HG03139 (cell line): ENCODE measurements at regions not wholly inside any gene's neighbourhood (a gene's known extent, or its start where the extent isn't known, plus 50 kb on each side); places are given as distances from the start of the nearest gene placed in this dataset.

Experiments
- ATAC-seq: cut with Tn5 transposase; IDR thresholded peaks from one replicate; pipeline ENCODE4 v1.9.1; 2021; ENCODE audit not compliant: unreplicated experiment

DNA sequence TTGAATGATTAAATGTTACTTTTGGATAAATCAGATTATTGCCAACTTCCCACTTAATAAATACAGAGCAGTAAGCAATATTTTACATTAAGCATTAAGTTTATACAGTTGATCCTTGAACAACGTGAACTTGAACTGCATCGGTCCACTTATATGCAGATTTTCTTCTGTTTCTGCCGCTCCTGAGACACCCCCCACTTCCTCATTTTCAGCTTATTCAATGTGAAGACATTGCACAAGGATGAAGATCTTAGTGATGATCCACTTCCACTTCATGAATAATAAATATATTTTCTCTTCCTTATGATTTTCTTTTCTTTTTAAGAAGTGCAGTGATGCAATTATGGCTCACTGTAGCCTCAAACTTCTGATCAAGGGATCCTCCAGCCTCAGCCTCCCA lies 167.2 kb downstream of the LINC00237 start:
- no peak for ATAC-seq

DNA sequence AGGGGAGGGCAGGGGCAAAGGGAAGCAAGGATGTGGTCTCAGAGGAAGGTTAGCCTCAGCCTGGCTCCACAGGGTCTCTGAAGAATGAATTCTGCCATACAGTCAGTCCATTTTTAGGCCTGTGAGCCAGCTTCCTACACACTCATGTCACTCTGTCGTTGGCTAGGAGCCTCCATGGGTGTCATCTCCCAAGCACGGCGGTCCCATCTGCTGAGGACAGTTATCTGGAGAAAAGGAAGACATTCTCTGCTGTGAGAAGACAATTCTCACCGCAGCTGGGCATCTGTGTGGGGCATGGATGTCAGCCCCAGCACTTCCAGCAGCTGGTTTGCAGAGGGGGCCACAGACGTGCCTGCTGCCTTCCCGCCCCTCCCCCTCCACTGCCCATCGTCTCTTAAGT lies 167.6 kb downstream of the LINC00237 start:
- no peak for ATAC-seq

DNA sequence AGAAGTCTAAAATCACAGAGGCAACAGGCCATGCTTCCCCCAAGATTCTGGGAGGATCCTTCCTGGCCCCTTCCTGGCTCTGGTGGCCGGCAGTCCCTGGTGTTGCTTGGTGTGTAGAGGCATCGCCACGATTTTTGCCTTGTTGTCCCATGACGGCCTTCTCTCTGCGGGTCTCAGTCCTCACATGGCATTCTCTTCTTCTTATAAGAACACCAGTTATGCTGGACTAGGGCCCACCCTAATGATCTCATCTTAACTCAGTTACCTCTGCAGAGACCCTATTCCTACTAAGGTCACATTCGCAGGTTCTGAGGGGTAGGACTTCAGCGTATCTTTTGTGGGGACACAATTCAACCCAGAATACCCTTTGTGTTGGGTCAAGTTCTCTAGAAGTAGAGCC lies 168.0 kb downstream of the LINC00237 start:
- no peak for ATAC-seq

DNA sequence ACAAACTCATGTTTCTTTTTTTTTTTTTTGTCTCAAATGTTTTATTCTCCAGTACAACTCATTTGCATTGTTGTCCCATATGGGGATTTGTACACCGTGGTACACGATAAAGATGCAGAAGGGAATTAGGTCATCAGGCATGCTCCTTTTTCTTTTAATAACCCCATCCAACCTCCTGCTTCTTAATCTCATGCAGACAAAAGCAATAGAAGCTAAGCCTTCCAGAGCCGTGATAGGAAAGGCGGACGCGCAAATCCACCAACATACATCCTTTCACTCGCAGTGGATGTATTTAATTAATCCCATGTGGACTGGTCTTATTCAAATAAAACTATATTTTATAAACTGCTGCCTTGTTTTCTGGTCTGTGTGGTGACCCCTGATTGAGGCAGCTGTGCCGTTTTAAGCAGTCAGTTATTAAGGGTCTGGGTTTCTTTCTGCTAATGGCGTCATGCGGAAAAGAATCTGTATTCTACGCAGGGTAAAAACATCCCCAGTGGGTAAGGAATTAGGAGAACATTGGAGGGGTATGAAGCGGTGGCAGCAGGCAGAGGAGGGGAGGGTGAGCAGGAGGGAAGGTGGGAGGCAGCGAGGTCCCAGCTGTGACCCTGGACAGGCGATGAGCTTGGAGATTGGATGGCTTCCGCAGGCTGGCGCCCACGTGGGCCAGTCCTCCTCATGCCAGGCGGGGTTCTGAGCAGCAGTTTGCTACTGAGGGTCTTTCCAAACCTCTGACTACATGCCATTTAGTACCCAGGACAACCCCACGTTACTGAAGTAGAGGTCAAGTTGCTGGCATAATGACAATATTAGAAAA lies 172.8 kb downstream of the LINC00237 start:
- no peak for ATAC-seq

DNA sequence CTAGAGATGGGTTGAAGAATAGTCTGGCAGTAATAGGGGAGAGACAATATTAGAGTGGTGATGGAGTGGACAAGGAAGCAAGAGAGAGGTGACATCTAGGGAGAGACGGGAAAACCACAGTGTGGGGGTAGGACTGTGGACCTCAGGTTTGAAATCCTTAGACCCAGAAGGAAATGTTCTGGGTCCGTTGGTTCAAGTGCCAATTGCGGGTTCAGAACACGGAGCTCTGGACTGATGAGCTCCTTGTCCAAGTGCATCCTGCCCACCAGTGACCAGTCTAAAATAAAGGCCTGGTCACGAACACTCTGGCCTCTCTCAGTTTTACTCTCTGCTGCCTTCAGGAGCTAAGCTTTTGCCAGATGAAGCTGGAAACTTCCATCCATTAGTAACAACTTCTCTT lies 174.0 kb downstream of the LINC00237 start:
- no peak for ATAC-seq

DNA sequence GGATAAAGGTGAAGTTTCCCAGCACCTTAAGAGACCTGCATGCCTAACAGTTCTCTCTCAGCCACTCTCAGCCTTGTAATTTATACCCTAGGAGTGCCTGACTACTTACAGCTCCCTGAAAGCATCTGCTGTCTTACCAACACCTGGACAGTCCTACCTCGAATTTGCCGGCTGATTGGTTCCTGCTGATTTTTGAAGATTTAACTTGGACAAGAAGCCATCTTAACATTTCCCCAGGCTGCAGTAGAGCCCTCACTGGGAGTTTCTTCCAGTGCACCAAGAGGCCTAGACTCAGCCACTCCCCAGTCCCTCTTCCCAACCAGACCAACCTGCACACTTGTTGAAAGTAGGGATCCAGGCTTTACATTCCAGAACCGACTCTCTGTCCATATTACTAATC lies 174.5 kb downstream of the LINC00237 start:
- ATAC-seq: no peak

DNA sequence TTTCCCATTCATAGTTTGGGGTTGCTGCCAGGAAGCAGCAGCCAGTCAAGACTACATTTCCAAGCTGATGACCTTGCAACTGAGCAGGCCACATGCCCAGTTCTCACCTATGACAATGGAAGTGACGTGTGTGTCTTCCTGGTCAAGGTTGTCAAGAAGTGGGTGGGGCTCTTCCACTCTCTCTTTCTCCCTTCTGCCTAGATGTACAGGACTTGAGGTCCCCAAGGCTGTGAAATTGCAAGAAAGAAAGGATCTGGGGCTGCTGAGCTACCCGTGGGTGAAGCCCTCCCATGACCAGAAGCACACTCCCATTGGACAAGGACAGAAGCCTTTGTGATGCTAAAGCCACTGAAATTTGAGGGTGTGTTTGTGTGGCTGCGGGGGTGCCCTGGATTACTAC lies 175.1 kb downstream of the LINC00237 start:
- no peak for ATAC-seq

DNA sequence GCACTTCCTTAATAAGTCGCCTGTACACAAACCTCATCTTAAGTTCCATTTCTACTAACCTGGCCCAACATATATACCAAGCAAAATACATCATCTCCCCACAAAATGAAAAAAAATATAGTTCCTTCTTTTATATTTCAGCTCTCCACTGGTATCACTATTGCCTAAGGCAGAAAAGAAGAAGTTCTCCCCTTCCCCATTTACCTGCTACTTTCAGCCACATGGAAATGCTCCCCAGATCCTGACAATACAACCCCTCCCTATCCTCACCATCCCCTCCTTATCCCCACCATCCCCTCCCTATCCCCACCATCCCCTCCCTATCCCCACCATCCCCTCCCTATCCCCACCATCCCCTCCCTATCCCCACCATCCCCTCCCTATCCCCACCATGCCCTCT lies 175.7 kb downstream of the LINC00237 start:
- ATAC-seq: no peak

DNA sequence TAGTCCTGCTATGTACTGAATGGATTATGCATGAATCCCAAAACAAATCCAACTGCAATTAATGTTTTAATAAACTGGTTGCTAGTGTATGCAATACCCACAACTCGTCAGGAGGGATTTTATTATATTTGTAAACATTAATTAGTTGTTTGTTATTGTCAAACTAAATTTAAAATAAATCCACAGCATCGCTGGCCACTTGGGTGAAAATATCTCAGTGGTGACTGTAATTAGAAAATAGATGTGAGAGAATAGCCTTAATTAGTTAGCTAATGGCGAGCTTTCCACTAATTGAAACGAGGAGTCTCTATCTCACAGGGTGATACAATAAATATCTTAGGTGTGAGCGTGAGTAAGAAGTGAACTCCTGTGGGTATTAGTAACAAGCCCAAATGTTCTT lies 176.8 kb downstream of the LINC00237 start:
- ATAC-seq: no peak

DNA sequence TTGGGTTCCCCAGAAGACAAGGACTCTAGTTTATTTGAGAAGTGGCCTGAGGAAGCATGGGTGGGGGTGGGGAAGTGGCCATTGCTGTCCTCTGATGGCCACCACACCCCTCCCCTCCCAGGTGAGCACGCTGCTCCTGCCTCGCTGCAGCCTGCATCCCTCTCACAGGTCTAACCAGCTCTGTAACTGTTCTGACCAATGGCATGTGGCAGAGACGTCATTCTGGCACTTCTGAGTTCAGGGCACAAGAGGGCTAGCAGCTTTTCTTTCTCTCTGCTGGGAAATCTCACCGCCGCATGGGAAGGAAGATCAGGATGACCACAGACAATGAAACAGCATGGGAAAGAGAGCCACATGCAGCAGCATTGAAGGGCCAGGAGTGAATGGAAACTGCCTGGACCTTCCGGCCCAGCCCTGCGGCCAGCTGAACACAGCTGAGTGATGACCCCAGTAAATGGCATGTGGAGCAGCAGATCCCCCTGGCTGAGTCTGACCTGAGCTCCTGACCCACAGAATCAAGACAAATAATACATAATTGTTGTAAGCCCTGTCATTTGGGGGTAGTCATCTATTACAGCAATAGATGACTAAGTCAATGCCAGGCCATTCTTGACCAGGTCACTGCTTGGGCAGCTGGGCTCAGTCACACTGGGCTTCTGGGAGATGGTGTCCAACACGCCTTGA lies 179.8 kb downstream of the LINC00237 start:
- ATAC-seq: no peak

DNA sequence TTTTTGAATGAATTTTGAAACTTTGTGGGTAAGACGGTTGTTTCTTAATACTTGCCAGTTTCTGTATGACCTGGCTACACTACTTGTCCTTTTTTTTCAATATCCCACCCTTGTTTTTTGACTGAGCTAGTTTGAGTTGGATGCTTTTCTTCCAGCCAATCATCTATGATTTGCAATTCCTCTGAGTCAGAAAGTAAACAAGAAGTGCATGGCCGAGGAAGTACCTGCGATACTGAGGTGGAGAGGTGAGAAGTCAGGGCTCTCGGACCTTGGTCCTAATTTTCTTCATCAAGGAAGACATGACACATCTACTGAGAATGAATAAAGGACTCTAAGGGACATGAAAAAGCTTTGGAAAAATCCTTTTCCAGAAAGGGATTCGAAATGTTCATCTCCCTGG lies 185.7 kb downstream of the LINC00237 start:
- no peak for ATAC-seq

DNA sequence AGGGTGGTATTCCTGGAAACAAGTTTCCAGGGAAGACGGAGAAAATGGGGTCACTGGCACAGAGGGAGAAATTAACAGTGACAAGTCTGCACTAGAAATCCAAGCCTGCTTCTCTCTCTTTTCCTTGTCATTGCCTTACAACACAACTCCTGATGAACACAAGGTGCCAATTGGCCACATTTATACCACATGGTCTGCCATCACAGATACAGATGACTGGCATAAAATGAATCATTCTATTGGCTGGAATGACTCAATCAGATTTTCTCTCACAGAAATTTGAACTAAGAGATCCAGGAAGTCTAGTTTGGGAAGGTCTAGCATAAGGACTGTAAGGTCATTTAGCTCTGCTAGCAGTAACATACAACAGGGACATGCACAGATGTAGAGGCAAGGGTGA lies 190.3 kb downstream of the LINC00237 start:
- ATAC-seq: no peak

DNA sequence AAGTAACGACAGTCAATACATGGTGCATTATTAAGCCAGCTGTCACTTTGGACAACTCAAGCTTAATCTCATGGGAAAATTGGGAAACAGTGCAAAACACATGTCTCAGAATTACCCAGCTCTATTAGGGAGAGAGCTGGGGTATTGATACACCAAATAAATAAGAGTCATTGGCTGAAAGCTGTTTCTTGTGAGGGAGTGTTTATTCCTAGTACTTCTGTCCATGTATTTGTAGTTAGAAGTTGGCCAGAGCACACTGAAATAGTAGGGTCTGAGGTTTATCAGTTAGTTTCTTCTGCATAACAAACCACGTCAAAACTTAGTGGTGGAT lies 192.0 kb upstream of the RALGAPA2 start:
- ATAC-seq: no peak

DNA sequence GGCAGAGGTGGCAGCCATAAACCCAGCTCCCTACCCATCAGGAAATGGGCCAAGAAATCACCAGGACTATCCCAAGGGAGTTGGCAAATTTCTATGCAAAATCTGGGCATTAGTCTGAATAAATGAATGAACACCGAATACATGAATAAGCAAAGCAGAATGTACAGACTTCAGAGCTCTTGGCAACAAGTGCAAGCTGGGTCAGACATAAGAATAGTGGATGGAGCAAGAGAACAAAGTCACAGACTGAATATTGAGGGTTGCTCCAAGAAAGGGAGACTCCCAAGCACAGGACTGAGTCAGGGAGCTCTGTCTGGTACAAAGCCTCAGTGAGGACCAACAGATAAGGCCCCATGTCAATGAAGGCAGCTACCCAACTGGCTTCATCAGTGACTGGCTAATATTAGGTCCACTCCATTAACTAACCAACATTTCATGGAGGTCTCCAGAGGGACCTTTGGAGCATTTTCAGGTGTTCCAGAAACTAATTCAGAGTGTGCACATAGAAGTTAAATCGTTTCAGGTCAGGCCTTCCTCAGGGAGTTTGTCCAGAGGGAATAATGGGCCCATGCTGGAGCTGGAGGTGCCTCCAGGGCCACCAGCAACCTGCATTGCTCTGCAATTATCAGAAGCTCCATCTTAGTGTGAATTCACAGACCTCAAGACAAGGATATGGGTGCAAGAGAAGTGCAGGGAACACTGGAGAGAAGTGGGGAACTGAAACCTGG lies 191.5 kb upstream of the RALGAPA2 start:
- no peak for ATAC-seq

DNA sequence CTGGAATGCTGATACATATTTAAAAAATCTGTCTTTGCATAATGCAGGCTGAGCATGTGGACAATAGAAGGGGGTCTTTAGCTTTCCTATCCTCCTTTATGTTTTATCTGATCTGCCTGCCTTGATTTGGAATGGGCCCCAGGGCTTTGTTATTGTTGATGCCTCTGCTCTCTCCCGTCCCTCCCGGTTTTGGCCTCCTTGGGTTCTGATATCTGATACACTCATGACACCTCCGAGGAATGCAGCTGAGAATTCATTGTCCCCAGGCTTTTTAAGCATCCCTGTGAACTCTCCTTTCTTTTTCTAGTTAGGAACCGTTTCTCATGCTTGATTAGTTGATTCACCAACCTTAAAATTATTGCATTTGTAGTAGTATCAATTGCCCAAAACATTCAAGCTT lies 185.5 kb upstream of the RALGAPA2 start:
- ATAC-seq: no peak

DNA sequence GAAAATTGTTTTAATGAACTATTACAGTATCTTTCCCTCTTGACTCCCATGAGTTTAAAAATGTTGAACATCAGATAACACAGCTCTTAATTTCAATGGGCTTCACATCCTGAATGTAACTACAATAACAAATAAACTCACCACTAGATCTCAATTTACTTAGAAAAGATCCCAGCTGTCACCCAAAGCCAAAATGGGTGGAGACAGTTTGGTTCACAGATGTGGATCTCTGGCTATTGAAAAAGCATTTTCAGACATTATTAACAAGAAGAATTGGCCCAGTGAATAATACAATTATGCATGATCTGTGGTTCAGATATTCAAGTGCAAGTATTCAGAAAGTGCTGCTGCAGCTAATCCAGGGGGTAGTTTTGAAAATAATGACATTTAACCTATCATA lies 184.7 kb upstream of the RALGAPA2 start:
- no peak for ATAC-seq

DNA sequence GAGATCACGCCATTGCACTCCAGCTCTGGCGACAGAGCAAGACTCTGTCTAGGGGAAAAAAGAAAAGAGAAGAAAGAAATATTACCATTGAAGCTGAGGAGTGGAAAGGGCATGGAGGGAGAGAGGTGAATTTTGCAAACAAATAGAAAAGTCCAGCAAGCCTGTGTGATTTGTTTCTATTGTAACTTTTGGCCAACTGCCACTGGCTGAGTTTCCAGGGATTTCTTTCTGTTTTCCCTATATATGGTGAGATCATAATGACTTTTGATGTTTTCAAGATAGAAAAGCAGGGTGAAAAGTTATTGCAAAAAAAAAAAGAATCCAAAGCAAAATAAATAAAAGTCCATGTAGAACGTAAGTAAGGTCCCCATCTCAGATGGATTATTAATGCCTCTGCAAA lies 184.2 kb upstream of the RALGAPA2 start:
- no peak for ATAC-seq

DNA sequence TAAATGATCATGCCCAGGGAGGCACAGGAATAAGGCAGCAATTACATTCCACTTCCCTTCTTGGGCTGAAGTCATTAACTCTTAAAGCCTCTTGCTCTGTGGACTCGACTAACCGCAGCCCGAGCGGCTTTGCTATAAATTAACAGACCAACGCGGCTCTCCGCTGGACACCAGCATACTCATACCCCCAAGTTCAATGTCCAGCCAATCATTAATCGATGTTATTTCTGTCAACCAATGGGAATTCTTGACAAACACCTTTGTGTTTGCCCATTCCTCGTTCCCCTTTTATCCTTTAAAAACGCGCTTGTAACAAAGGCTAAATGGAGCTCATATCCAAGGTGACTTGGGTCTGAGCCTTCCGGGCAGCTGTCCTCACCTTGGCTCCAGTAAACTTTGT lies 183.1 kb upstream of the RALGAPA2 start:
- no peak for ATAC-seq

DNA sequence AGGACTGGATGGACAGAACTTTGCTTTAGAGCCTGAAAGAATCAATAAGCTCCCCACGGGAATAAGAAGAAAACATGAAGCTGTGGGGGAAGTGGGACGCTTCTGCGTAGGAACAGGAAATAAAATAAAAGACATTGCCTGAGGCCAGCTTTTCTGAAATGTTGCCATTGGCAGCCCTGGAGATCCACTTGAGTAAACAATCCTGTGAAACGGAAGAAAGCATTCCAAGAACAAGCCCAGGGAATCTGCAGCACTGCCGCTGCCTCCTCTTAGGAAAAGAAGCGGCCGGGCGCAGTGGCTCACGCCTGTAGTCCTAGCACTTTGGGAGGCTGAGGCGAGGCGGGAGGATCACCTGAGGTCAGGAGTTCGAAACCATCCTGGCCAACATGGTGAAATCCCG lies 182.3 kb upstream of the RALGAPA2 start:
- ATAC-seq: no peak

DNA sequence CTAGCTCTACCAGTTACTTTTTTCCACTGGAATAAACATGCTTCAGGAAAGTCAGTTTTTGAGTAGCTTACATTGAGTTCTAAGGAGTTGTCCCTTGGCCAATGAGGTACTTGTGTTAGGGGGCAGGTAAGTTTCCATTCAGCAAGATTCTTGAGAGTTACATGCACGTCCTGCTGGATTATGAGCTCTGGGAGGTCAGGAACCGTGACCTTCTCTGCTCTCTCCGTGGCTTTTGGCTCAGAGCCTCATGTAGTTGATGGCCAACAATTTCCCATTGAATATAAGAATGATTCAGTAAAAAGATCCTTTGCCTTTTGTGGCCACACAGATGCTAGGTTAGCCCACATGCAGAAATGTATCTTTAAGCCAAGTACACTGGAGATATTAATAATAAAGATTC lies 181.8 kb upstream of the RALGAPA2 start:
- no peak for ATAC-seq

DNA sequence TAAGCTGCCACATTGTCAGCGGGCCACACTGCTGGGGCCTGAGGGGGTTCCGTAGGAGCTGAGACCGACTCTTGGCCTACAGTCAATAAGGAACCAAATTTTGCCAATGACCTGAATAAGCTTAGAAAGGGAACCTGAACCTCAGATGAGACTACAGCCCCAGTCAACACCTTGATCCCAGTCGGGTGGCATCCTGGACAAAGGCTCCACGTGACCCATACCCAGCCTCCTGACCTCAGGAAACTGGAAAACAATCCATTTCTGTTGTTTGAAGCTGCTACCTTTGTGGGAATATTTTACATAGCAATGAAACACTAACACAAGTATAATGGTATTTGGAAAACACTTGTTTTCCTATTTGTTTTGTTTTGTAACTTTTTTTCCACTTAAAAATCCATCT lies 179.9 kb upstream of the RALGAPA2 start:
- no peak for ATAC-seq

DNA sequence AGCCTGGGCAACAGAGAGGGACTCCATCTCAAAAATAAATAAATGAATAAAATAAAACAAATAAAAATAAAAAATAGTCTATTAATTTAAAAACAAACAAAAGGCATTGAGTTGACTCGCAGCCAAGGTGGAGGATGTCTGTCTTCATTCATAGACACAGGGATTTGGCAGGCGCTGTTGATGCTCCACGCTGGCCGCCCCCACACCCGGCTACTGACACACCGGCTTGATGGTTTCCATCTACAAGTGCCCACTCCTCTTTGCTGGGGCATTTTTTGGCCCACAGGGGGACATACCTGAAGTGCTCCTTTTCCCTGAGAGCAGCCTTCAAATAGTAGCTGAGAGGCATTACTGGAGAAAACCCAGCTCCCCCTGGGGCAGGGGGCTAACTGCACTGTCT lies 178.3 kb upstream of the RALGAPA2 start:
- ATAC-seq: no peak
